Central memory CD8-positive, alpha-beta T cell (primary cell): ENCODE measurements at regions not wholly inside any gene's neighbourhood (a gene's known extent, or its start where the extent isn't known, plus 50 kb on each side); places are given as distances from the start of the nearest gene placed in this dataset.
"Not testable (repeated sequence)": the region's sequence is repeated elsewhere in the genome, so short reads cannot be mapped to it uniquely, and the experiment has no call there.

Experiments used
- ATAC-seq: fragments of 150-1000 bp; cut with Tn5 transposase; replicated peaks from 2 replicates; pipeline ENCODE4 v1.10.0; 2022; ENCODE audit warnings: mild to moderate bottlenecking, moderate FRiP score, moderate number of reproducible peaks; ENCODE audit not compliant: poor library complexity, severe bottlenecking; ENCODE audit errors: extremely low read depth
- DNase-seq, 2 donors: peaks; one replicate each; pipeline ENCODE4 v3.0.0; 2021; ENCODE audit warnings: low spot score in 2 of 2
- H3K27ac Mint-ChIP-seq: one replicate; pipeline ENCODE4 v1.8.0; 2022; ENCODE audit warnings: low read depth, mild to moderate bottlenecking, moderate library complexity, mixed read lengths
- H3K27me3 Mint-ChIP-seq: one replicate; pipeline ENCODE4 v1.8.0; 2022; ENCODE audit warnings: mixed read lengths
- H3K36me3 Mint-ChIP-seq: one replicate; pipeline ENCODE4 v1.8.0; 2022; ENCODE audit warnings: mild to moderate bottlenecking, moderate library complexity, mixed read lengths; ENCODE audit not compliant: insufficient read depth
- H3K4me1 Mint-ChIP-seq: one replicate; pipeline ENCODE4 v1.8.0; 2022; ENCODE audit warnings: mixed read lengths
- H3K4me3 Mint-ChIP-seq: one replicate; pipeline ENCODE4 v1.8.0; 2022; ENCODE audit warnings: mild to moderate bottlenecking, moderate library complexity, mixed read lengths
- H3K9me3 Mint-ChIP-seq: one replicate; pipeline ENCODE4 v1.8.0; 2022; ENCODE audit warnings: mixed read lengths

DNA sequence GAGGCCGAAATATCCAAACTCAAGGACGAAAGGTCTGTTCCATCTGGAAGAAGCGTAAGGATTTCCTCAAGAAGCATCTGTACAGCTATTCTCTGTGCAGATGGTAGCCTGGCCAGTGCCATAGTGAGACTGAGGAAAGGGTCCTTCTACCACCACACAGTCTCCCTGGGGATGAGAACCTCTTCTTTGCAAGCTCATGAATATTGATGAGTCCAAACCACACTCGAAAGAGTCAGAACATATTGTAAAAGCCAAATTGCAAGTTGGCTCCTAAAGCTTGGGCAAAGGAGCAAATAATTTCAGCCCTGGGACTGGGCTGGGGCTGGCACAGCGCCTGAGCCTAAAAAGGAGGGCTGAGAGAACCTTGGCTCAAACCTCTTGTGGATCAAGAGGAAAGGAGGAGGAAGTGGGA, 66.1 kb upstream of the PIP4K2A start:
- H3K27me3 Mint-ChIP-seq, result no peaks in the 10 kb centered on the region
- no peaks in the 10 kb centered on the region for H3K36me3 Mint-ChIP-seq
- DNase-seq (no peak), ATAC-seq (no peak)
- peaks cover 7% of the 10 kb centered on the region for H3K9me3 Mint-ChIP-seq
- H3K4me1 Mint-ChIP-seq, result no peaks in the 10 kb centered on the region
- H3K4me3 Mint-ChIP-seq, result no peak overlapping the region
- no peak overlapping the region for H3K27ac Mint-ChIP-seq

DNA sequence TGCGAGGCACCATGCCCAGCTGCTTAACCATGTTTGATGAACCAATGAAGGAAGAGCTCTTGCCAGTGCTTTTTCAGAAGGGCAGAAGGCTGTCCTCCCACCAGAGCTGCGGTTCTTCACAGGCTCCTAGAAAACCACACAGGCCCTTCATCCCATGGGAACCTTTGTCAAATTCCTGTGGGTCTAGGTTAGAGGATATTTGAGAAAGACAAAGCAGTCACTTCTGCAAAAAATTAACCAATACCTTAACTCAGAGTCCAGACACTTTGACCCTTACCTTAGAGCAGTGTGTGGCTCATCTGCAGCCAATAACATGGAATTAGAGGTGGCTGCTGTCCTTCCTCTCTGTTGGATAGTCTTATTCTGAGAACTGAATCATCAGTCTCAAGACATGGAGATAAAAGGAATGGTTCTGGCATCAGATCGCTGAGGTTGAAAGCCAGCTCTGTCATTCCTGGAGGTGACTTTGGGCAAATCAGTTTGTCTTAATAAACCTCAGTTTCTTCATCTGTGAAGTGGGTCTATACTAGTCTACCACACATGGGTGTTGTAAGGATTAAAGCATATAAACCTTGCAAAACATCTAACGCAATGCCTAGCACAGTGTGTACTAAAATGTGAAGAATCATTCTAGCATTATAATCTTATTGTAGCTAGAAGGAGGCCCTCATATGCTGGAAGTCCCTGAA, 65.1 kb upstream of the PIP4K2A start:
- Mint-ChIP-seq H3K4me3 (no peak overlapping the region), H3K4me1 (no peaks in the 10 kb centered on the region), H3K9me3 (peaks cover 7% of the 10 kb centered on the region), H3K27ac (no peak overlapping the region), H3K27me3 (no peaks in the 10 kb centered on the region), H3K36me3 (no peaks in the 10 kb centered on the region)
- ATAC-seq, result no peak
- DNase-seq, result no peak

DNA sequence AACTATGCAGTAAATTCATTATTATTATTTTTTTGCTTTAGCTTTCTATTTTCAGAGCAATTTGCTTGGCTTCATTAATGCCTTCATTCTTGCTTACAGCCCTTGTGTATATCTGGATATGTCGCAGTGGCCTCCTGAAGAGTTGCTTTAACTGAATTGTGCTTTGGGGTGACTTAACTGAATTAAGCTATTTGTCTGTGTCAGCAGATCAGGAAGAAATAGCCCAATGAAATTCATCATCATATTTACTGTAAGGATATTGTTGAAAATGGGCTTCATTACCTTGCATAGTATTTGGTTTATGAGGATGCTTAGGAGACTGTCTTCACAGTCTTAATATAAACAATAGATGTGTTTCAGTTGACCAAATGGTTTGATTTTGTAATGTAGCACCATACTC, 59.7 kb upstream of the PIP4K2A start:
- Mint-ChIP-seq H3K27ac (no peak overlapping the region), H3K4me3 (no peak overlapping the region), H3K4me1 (no peaks in the 10 kb centered on the region), H3K27me3 (no peaks in the 10 kb centered on the region), H3K9me3 (peaks cover 7% of the 10 kb centered on the region), H3K36me3 (no peaks in the 10 kb centered on the region)
- DNase-seq, result no peak
- ATAC-seq, result no peak

- not testable (repeated sequence) for H3K4me1 Mint-ChIP-seq, H3K4me3 Mint-ChIP-seq, ATAC-seq, H3K36me3 Mint-ChIP-seq, H3K27ac Mint-ChIP-seq, H3K9me3 Mint-ChIP-seq, H3K27me3 Mint-ChIP-seq, DNase-seq
Observed at GRCh38 chr10:22771631-22772030, 57.3 kb upstream of the PIP4K2A start.

DNA sequence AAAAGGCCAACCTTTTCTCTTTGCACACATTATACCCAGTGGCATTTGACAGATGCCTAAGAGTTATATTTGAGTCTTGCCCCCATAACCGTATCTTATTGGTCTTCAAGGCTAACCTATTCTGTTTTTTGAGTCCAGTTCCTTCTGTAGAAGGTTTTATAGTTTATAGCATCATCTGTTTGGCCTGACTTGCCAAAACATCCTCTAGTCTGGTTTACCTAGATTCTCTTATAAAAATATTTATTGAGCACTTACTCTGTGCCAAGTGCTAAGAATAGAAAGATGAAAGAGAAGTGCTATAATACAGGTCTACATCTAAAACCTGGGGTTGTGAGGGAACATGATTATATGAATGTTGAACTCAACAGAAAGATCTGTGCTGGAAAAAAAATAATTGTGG, 55.9 kb upstream of the PIP4K2A start:
- Mint-ChIP-seq H3K4me3 (no peak overlapping the region), H3K36me3 (no peaks in the 10 kb centered on the region), H3K27ac (no peak overlapping the region), H3K27me3 (no peaks in the 10 kb centered on the region), H3K4me1 (no peaks in the 10 kb centered on the region), H3K9me3 (no peaks in the 10 kb centered on the region)
- DNase-seq, result no peak
- no peak for ATAC-seq

DNA sequence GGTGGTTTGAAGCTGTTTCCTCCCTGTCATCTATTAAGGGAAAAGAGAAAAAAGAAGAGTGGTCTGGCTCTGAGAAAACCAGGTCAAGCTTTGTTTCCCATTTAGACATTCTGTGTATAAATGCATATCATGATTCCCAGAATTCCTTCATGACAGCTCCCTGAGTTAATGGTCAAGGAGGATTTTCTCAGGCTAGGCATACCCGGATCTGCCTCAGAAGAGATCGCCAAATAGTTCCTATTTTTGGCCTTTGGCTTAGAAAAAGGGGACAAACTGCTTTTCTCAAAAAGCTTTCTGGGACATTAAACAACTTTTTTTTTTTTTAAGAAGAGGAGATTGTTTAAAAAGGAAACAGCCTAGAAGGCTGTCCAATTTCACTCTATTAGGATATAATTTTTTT, 53.5 kb upstream of the PIP4K2A start:
- DNase-seq (no peak), ATAC-seq (no peak)
- no peaks in the 10 kb centered on the region for H3K9me3 Mint-ChIP-seq
- no peaks in the 10 kb centered on the region for H3K4me1 Mint-ChIP-seq
- no peaks in the 10 kb centered on the region for H3K27me3 Mint-ChIP-seq
- H3K27ac Mint-ChIP-seq, result no peak overlapping the region
- no peak overlapping the region for H3K4me3 Mint-ChIP-seq
- no peaks in the 10 kb centered on the region for H3K36me3 Mint-ChIP-seq

DNA sequence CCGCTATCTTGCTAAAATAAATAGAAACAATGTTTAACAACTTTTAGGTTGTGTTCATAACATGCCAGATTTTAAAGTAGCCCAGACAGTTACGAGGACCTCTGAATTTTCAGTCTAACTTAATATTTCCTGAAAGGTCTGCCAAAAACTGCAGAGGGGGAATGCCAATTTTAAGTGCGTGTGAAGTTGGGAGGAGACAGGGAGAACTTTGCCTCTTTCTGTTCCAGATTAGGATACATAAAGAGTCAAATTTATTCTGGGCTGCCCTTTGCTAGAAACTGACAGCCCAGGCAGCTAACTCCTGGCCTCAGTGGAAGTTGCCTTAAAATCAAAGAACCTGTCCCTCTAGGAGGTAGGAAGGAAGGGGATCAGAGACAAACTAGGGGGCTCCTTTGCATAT, 52.3 kb upstream of the PIP4K2A start:
- H3K27ac Mint-ChIP-seq, result no peak overlapping the region
- DNase-seq, result no peak
- no peaks in the 10 kb centered on the region for H3K9me3 Mint-ChIP-seq
- no peak for ATAC-seq
- no peaks in the 10 kb centered on the region for H3K4me1 Mint-ChIP-seq
- H3K36me3 Mint-ChIP-seq, result no peaks in the 10 kb centered on the region
- H3K27me3 Mint-ChIP-seq, result no peaks in the 10 kb centered on the region
- no peak overlapping the region for H3K4me3 Mint-ChIP-seq

- H3K27ac Mint-ChIP-seq, result no peak overlapping the region
- H3K4me1 Mint-ChIP-seq, result no peaks in the 10 kb centered on the region
- H3K36me3 Mint-ChIP-seq, result no peaks in the 10 kb centered on the region
- no peak overlapping the region for H3K4me3 Mint-ChIP-seq
- no peaks in the 10 kb centered on the region for H3K27me3 Mint-ChIP-seq
- H3K9me3 Mint-ChIP-seq, result no peaks in the 10 kb centered on the region
- ATAC-seq (no peak), DNase-seq (no peak)
Observed at GRCh38 chr10:22765660-22766547, 51.5 kb upstream of the PIP4K2A start.

DNA sequence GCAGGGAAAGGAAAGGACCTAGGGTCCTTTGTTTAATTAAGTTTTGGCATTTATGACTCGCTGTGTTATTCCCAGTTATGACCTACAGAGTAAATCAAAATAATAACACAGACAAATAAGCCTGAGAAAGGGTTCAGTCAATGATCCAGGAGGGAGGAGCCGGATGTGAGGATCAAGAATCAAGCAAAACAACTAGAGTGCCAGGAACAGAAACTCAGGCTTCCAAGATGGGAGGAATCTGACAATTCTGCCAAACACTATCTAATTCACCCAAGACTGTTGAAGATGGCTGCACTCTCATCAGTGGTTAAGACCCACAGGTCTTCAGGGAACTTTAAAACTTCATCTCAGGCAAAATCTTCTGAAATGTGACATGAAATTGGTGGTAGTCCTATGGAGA, 50.3 kb upstream of the PIP4K2A start:
- no peak overlapping the region for H3K27ac Mint-ChIP-seq
- ATAC-seq (no peak), DNase-seq (no peak)
- no peak overlapping the region for H3K4me3 Mint-ChIP-seq
- no peaks in the 10 kb centered on the region for H3K27me3 Mint-ChIP-seq
- H3K4me1 Mint-ChIP-seq, result no peaks in the 10 kb centered on the region
- no peaks in the 10 kb centered on the region for H3K36me3 Mint-ChIP-seq
- H3K9me3 Mint-ChIP-seq, result no peaks in the 10 kb centered on the region
